ENCODE measurements at regions not wholly inside any gene's neighbourhood (a gene's known extent, or its start where the extent isn't known, plus 50 kb on each side); places are given as distances from the start of the nearest gene placed in this dataset.

- Histone ChIP-seq H4K20me1 (ENCODE audit: low read depth, low read length) (no peaks in the 10 kb centered on the region), H2AFZ (ENCODE audit: low read depth, low read length, severe bottlenecking) (no peak overlapping the region), H3K36me3 (ENCODE audit: low read length) (no peaks in the 10 kb centered on the region), H3K4me3 (ENCODE audit: insufficient read depth, low read length, poor library complexity, severe bottlenecking) (no peak overlapping the region), H3F3A (ENCODE audit: insufficient read depth) (no peaks in the 10 kb centered on the region), H3K27ac (ENCODE audit: low read depth, low read length) (no peak overlapping the region), H3K9ac (ENCODE audit: low read length) (no peak overlapping the region), H3K27me3 (ENCODE audit: low read length) (no peaks in the 10 kb centered on the region), H3K4me2 (ENCODE audit: low read depth, low read length, poor library complexity, severe bottlenecking) (no peak overlapping the region), H3K79me2 (ENCODE audit: insufficient read depth, low read length) (no peaks in the 10 kb centered on the region), H3K9me2 (replicated peaks; ENCODE audit: insufficient read depth, low read length) (no peaks in the 10 kb centered on the region), H3K9me3 (ENCODE audit: insufficient read depth, low read length) (no peaks in the 10 kb centered on the region)
- no peak for TF ChIP-seq CTCF (IDR thresholded peaks at IDR 0.05; ENCODE audit: insufficient read depth, low read length, poor library complexity, severe bottlenecking)
- TF ChIP-seq EZH2phosphoT487 (conservative IDR thresholded peaks at IDR 0.05; ENCODE audit: low read length) = no peak
Observed at GRCh38 chr10:110398419-110399105, 93.8 kb upstream of the SMNDC1 start.

- no peaks in the 10 kb centered on the region for H3K9me3 ChIP-seq (ENCODE audit: insufficient read depth, low read length)
- no peaks in the 10 kb centered on the region for H3K9me2 ChIP-seq (replicated peaks; ENCODE audit: insufficient read depth, low read length)
- H4K20me1 ChIP-seq (ENCODE audit: low read depth, low read length) = no peaks in the 10 kb centered on the region
- H2AFZ ChIP-seq (ENCODE audit: low read depth, low read length, severe bottlenecking) = no peak overlapping the region
- H3K79me2 ChIP-seq (ENCODE audit: insufficient read depth, low read length) = no peaks in the 10 kb centered on the region
- H3K4me3 ChIP-seq (ENCODE audit: insufficient read depth, low read length, poor library complexity, severe bottlenecking) = no peak overlapping the region
- no peaks in the 10 kb centered on the region for H3F3A ChIP-seq (ENCODE audit: insufficient read depth)
- no peak overlapping the region for H3K27ac ChIP-seq (ENCODE audit: low read depth, low read length)
- H3K27me3 ChIP-seq (ENCODE audit: low read length) = no peaks in the 10 kb centered on the region
- H3K9ac ChIP-seq (ENCODE audit: low read length) = no peak overlapping the region
- H3K36me3 ChIP-seq (ENCODE audit: low read length) = no peaks in the 10 kb centered on the region
- no peak overlapping the region for H3K4me2 ChIP-seq (ENCODE audit: low read depth, low read length, poor library complexity, severe bottlenecking)
- TF ChIP-seq CTCF (IDR thresholded peaks at IDR 0.05; ENCODE audit: insufficient read depth, low read length, poor library complexity, severe bottlenecking) = no peak
- TF ChIP-seq EZH2phosphoT487 (conservative IDR thresholded peaks at IDR 0.05; ENCODE audit: low read length) = no peak
Observed at GRCh38 chr10:110399106-110399964, 94.6 kb upstream of the SMNDC1 start.

- no peaks in the 10 kb centered on the region for H3K9me2 ChIP-seq (replicated peaks; ENCODE audit: insufficient read depth, low read length)
- H3K27me3 ChIP-seq (ENCODE audit: low read length) = no peaks in the 10 kb centered on the region
- no peak overlapping the region for H3K4me2 ChIP-seq (ENCODE audit: low read depth, low read length, poor library complexity, severe bottlenecking)
- TF ChIP-seq CTCF (IDR thresholded peaks at IDR 0.05; ENCODE audit: insufficient read depth, low read length, poor library complexity, severe bottlenecking) = no peak
- no peak for TF ChIP-seq EZH2phosphoT487 (conservative IDR thresholded peaks at IDR 0.05; ENCODE audit: low read length)
- no peak overlapping the region for H3K4me3 ChIP-seq (ENCODE audit: insufficient read depth, low read length, poor library complexity, severe bottlenecking)
- H3K36me3 ChIP-seq (ENCODE audit: low read length) = no peaks in the 10 kb centered on the region
- no peaks in the 10 kb centered on the region for H3K79me2 ChIP-seq (ENCODE audit: insufficient read depth, low read length)
- H3K27ac ChIP-seq (ENCODE audit: low read depth, low read length) = no peak overlapping the region
- H3K9ac ChIP-seq (ENCODE audit: low read length) = no peak overlapping the region
- no peaks in the 10 kb centered on the region for H3K9me3 ChIP-seq (ENCODE audit: insufficient read depth, low read length)
- no peak overlapping the region for H2AFZ ChIP-seq (ENCODE audit: low read depth, low read length, severe bottlenecking)
- no peaks in the 10 kb centered on the region for H4K20me1 ChIP-seq (ENCODE audit: low read depth, low read length)
- H3F3A ChIP-seq (ENCODE audit: insufficient read depth) = no peaks in the 10 kb centered on the region
Observed at GRCh38 chr10:110399965-110400933, 95.5 kb upstream of the SMNDC1 start.
